ENCODE measurements at regions not wholly inside any gene's neighbourhood (a gene's known extent, or its start where the extent isn't known, plus 50 kb on each side); places are given as distances from the start of the nearest gene placed in this dataset.
A peak's percentile ranks its signal among the peaks of the same experiment; 100 is the strongest.

DNA sequence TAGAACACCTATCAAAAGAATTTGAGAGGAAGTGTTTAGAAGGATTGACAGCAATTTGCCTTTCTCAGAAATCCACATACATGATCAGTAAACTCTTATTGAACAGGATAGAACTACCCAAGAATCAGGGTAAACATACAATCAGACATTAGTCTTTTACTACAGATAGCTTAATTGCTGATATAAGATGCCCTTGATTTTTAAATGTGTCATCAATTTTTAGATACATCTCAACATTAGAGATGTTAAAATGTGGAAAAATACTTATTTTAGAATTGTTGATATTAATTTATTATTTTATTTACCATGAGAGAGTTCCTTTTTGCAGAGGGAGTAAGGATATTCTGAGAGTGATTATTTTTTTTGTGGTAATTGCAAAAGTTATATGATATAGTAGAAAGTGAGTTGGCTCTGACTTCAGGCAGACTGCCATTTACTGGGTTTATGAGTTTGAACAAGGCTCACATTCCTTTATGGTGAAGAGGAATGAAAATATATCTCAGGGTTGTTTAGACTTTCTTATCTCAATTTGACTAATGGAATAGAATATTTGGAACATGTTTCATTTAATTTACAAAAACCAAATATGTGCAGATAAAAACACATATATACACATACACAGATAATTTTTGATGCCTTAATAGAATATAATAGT lies 302.8 kb upstream of the GOLIM4 start:
- no peak overlapping the region for H3K4me3 ChIP-seq (ENCODE audit: control insufficient read depth, low read depth, low read length)
- peak; percentile 1 for DNase-seq (ENCODE audit: low read depth)
- TF ChIP-seq, protein P1, sequence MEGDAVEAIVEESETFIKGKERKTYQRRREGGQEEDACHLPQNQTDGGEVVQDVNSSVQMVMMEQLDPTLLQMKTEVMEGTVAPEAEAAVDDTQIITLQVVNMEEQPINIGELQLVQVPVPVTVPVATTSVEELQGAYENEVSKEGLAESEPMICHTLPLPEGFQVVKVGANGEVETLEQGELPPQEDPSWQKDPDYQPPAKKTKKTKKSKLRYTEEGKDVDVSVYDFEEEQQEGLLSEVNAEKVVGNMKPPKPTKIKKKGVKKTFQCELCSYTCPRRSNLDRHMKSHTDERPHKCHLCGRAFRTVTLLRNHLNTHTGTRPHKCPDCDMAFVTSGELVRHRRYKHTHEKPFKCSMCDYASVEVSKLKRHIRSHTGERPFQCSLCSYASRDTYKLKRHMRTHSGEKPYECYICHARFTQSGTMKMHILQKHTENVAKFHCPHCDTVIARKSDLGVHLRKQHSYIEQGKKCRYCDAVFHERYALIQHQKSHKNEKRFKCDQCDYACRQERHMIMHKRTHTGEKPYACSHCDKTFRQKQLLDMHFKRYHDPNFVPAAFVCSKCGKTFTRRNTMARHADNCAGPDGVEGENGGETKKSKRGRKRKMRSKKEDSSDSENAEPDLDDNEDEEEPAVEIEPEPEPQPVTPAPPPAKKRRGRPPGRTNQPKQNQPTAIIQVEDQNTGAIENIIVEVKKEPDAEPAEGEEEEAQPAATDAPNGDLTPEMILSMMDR (IDR thresholded peaks at IDR 0.05; ENCODE audit: control insufficient read depth, insufficient read depth, low read depth, low read length, missing control alignments) = no peak

DNA sequence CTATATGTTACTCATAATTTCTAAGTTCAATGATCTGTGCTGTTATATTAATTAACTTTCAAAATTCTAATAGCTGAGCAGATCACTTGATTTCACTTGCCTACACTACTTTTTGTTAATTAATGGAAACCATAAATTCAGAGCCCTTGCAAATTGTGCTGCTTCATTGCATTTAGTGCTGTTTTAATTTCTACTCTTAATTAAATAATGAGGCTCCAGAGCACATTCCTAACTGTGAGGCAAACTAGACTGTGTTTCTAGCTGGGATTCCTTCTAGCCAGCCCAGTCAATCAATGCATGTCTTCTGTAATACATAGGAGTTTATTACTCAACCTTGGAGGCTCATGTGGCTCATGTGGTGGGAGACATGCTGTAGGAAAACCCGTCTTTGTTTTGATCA lies 301.1 kb upstream of the GOLIM4 start:
- no peak overlapping the region for H3K4me3 ChIP-seq (ENCODE audit: control insufficient read depth, low read depth, low read length)
- TF ChIP-seq, protein P1 (IDR thresholded peaks at IDR 0.05; ENCODE audit: control insufficient read depth, insufficient read depth, low read depth, low read length, missing control alignments) = no peak
- no peak for DNase-seq (ENCODE audit: low read depth)

DNA sequence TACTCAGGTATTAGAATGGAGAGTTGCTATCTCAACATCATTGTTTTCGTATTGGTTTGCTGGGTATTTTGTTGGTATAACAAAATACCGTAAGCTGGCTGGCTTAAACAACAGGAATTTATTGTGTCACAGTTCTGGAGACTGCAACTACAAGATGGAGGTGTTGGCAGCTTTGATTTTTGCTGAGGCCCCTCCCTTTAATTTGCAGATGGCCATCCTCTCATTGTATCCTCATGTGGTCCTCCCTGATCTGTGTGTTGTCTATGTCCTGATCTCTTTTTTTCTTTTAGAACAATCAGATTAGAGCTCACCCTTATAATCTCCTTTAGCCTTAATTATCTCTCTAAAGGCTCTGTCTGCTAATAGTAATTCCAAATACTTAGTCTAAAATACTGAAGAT lies 299.8 kb upstream of the GOLIM4 start:
- no peak overlapping the region for H3K4me3 ChIP-seq (ENCODE audit: control insufficient read depth, low read depth, low read length)
- TF ChIP-seq, protein P1 (IDR thresholded peaks at IDR 0.05; ENCODE audit: control insufficient read depth, insufficient read depth, low read depth, low read length, missing control alignments) = no peak
- no peak for DNase-seq (ENCODE audit: low read depth)

DNA sequence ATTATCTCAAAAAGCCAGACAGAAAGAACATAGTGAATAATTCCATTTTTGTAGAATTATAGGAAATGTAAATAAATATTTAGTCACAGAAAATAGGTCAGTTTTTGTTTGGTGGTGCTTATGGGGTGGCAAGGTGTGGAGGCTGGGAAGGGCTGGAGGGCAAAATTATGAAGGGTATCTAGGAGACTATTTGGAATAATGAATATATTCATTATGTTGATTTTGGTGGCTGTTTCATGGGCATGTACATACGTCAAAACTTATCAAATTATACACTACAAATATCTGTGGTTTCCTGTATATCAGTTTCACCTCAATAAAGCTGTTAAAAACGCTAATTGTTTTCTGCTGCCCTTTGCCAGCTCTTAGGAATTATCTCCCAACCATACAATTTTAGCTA lies 298.7 kb upstream of the GOLIM4 start:
- no peak for DNase-seq (ENCODE audit: low read depth)

DNA sequence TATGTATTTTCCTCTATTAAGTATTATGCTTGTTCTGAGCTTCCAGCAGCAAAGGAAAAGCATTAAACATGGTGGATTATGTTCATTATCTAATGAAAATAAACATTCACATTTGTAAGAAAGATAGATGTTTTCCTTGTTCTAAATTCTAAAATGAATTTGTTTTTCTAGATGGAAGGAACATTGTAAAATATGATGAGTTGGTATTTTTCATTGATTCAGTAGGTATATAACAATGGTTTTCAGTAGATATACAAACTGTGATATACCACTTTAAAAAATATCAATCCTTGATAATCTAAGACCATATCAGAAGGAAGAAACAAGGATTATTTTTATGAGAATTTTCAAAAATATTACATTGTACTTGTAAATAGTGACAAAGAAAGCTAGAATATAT lies 290.6 kb upstream of the GOLIM4 start:
- H3K4me3 ChIP-seq (ENCODE audit: control insufficient read depth, low read depth, low read length) = no peak overlapping the region
- TF ChIP-seq, protein P1 (IDR thresholded peaks at IDR 0.05; ENCODE audit: control insufficient read depth, insufficient read depth, low read depth, low read length, missing control alignments) = no peak
- DNase-seq (ENCODE audit: low read depth) = no peak

More for the DNA sequence above, 298.7 kb upstream of the GOLIM4 start:
- H3K4me3 ChIP-seq (ENCODE audit: control insufficient read depth, low read depth, low read length) = no peak overlapping the region
- TF ChIP-seq, protein P1 (IDR thresholded peaks at IDR 0.05; ENCODE audit: control insufficient read depth, insufficient read depth, low read depth, low read length, missing control alignments) = no peak

DNA sequence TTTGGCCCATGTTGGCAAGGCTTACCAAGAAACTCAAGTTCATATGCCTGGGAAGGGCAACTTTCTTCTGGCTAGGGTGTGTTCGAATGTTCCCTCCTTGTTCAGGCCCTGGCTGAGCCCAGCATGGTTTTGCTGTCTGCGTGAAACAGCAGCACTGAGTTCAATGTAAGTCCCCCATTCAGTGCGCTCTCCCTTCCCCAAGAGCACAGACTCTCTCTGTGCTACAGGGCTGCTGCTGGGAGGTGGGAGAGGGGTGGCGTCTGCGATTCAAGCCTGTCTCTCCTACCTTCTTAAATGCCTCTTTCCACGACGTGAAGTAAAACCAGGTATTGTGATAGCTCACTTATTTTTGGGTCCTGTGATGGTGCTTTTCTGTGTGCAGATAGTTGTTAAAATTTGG lies 289.3 kb upstream of the GOLIM4 start:
- DNase-seq (ENCODE audit: low read depth) = no peak
- no peak overlapping the region for H3K4me3 ChIP-seq (ENCODE audit: control insufficient read depth, low read depth, low read length)
- TF ChIP-seq, protein P1 (IDR thresholded peaks at IDR 0.05; ENCODE audit: control insufficient read depth, insufficient read depth, low read depth, low read length, missing control alignments) = no peak
